ENCODE measurements at regions not wholly inside any gene's neighbourhood (a gene's known extent, or its start where the extent isn't known, plus 50 kb on each side); places are given as distances from the start of the nearest gene placed in this dataset.

GRCh38 chr3:6571448-6571847 is 289.5 kb upstream of the GRM7 start:
- TF ChIP-seq CTCF (IDR thresholded peaks at IDR 0.05) (no peak), POLR2A (IDR thresholded peaks at IDR 0.05) (no peak)
- H3K36me3 ChIP-seq = no peaks in the 10 kb centered on the region
- no peak overlapping the region for H3K4me3 ChIP-seq
- H3K27ac ChIP-seq = no peak overlapping the region
- H3K9me3 ChIP-seq = no peaks in the 10 kb centered on the region
- no peaks in the 10 kb centered on the region for H3K27me3 ChIP-seq
- H3K4me1 ChIP-seq = no peaks in the 10 kb centered on the region
- DNase-seq = no peak

DNA sequence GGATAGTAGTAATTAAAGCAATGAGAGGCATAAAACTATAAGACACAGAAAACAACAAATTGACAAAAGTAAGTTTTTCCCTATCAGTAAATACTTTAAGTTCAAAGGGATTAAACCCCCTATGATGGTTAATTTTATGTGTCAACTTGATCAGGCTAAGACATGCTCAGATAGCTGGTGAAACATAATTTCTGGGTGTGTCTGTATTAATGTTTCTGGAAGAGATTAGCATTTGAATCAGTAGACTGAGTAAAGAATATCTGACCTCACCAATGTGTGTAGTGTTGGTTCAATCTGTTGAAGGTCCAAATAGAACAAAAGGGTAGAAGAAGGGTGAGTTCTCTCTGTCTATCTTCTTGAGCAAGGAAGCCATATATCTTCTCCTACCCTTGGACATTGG is 283.3 kb upstream of the GRM7 start:
- H3K27ac ChIP-seq = no peak overlapping the region
- no peak for DNase-seq
- TF ChIP-seq CTCF (IDR thresholded peaks at IDR 0.05) (no peak), POLR2A (IDR thresholded peaks at IDR 0.05) (no peak)
- no peaks in the 10 kb centered on the region for H3K4me1 ChIP-seq
- no peak overlapping the region for H3K4me3 ChIP-seq
- H3K36me3 ChIP-seq = no peaks in the 10 kb centered on the region
- H3K27me3 ChIP-seq = no peaks in the 10 kb centered on the region
- H3K9me3 ChIP-seq = no peaks in the 10 kb centered on the region

DNA sequence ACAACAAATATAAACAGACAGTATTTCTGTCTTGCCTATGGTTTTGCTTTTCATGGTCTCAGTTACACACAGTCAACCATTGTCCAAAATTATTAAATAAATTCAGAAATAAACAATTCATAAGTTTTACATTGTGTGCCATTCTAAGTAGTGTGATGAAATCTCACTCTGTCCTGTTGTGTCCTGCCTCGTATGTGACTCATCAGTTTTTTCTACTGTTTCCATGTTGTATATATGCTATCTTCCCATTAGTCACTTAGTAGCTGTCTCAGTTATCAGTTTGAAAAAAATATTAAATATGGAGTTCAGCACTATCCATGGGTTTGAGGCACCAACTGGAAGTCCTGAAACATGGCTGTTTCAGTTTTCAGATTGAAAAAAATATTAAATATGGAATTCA is 282.4 kb upstream of the GRM7 start:
- DNase-seq = no peak
- TF ChIP-seq CTCF (IDR thresholded peaks at IDR 0.05) (no peak), POLR2A (IDR thresholded peaks at IDR 0.05) (no peak)
- Histone ChIP-seq H3K4me3 (no peak overlapping the region), H3K9me3 (no peaks in the 10 kb centered on the region), H3K36me3 (no peaks in the 10 kb centered on the region), H3K27me3 (no peaks in the 10 kb centered on the region), H3K27ac (no peak overlapping the region), H3K4me1 (no peaks in the 10 kb centered on the region)

DNA sequence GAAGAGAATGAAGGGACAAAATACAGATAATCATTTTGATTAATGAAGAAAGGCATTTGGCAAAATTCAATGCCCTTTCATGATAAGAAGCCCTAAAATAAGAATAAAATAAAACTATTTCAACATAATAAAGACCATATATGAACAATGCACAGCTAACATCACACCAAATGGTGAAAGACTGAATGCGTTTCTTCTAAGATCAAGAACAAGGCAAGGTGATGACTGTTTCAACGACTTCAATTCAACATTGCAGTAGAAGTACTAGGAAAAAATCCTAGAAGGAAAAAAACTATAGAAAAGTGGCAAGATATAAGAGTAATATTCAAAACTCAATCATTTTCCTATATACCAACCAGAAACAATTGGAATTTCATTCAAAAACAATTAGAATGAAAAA is 280.1 kb upstream of the GRM7 start:
- no peak for DNase-seq
- TF ChIP-seq CTCF (IDR thresholded peaks at IDR 0.05) (no peak), POLR2A (IDR thresholded peaks at IDR 0.05) (no peak)
- Histone ChIP-seq H3K4me1 (no peaks in the 10 kb centered on the region), H3K4me3 (no peak overlapping the region), H3K36me3 (no peaks in the 10 kb centered on the region), H3K27me3 (no peaks in the 10 kb centered on the region), H3K9me3 (no peaks in the 10 kb centered on the region), H3K27ac (no peak overlapping the region)

DNA sequence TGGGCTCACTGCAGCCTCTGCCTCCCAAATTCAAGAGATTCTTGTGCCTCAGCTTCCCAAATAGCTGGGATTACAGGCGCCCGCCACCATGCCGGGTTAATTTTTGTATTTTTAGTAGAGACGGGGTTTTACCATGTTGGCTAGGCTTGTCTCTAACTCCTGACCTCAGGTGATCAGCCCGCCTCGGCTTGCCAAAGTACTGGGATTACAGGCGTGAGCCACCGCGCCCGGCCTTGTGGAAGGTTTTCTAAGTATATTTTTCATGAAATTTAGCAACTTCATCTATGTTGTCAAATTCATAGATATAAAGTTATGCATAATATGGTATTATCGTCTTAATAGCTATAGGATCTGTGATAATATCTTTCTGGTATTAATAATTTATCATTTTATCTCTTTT is 275.6 kb upstream of the GRM7 start:
- Histone ChIP-seq H3K9me3 (no peaks in the 10 kb centered on the region), H3K4me3 (no peak overlapping the region), H3K36me3 (no peaks in the 10 kb centered on the region), H3K27me3 (no peaks in the 10 kb centered on the region), H3K27ac (no peak overlapping the region), H3K4me1 (no peaks in the 10 kb centered on the region)
- DNase-seq = no peak
- TF ChIP-seq CTCF (IDR thresholded peaks at IDR 0.05) = no peak
- no peak for TF ChIP-seq POLR2A (IDR thresholded peaks at IDR 0.05)

DNA sequence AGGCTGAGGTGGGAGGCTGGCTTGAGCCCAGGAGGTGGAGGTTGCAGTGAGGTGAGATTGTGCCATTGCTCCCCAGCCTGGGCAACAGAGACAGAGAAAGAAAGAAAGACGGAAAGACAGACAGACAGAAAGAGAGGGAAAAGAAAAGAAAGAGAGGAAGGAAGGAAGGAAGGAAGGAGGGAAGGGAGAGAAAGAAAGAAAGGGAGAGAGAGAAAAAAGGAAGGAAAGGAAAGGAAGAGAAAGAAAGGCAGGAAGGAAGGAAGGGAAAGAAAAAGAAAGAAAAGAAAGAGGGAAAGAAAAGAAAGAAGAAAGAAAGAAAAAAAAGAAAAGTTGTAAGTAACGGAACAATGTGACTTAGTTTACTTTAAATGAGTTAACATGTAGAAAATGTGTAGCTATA is 260.7 kb upstream of the GRM7 start:
- Histone ChIP-seq H3K27me3 (no peaks in the 10 kb centered on the region), H3K9me3 (no peaks in the 10 kb centered on the region), H3K36me3 (no peaks in the 10 kb centered on the region), H3K4me1 (no peaks in the 10 kb centered on the region), H3K27ac (no peak overlapping the region), H3K4me3 (no peak overlapping the region)
- TF ChIP-seq POLR2A (IDR thresholded peaks at IDR 0.05) (no peak), CTCF (IDR thresholded peaks at IDR 0.05) (no peak)
- DNase-seq = no peak

Data from Peyer's patch (tissue), 4 donors.